Stimulated activated CD8-positive, alpha-beta memory T cell treated with anti-CD3 and anti-CD28 coated beads, Interleukin-15, amount 100 ng/mL, for 48 hours (primary cell): ENCODE measurements at regions not wholly inside any gene's neighbourhood (a gene's known extent, or its start where the extent isn't known, plus 50 kb on each side); places are given as distances from the start of the nearest gene placed in this dataset.
"Not testable (repeated sequence)": the region's sequence is repeated elsewhere in the genome, so short reads cannot be mapped to it uniquely, and the experiment has no call there.

Source experiments
- DNase-seq, 2 donors: peaks; one replicate each; pipeline ENCODE4 v3.0.0-alpha.2; 2020; ENCODE audit warnings: low read depth in 2 of 2

DNA sequence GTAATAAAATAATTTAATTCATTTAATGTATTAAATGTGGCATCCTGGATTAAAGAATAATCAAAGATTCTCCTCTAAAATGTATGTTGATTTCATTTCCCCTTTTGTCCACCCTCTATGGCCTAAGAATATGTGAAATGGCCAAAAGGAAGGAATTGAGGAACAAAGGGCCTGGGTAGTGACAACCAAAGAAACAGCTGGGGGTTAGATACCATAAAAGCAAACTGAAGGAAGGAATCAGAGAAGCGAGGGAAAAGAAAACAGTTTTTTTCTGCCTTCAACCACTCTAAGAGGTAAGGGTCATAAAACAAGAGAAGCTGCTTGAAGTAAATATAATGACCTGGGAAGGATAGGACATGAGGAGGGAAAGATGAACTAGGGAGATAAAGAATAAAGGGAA, 139.3 kb downstream of the FAM76B start:
- no peak for DNase-seq

DNA sequence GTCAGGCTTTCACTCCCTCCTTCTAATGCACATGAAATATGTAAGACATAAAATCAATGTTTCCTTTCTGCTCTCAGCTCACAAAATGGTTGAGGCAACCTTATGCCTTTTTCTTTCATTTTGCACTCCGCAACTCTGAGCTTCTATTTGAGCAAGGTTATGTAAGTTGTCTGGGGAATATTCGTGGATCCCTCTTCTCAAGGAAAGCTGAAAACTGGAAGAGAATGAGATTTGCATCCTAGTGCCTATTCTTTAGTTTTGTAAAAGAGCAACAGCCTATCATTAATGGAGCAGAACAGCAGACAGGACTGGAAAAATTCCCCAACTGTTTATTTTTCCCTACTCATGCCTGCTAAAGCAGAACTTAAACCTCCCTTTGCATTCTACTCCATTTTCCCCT, 141.7 kb downstream of the FAM76B start:
- DNase-seq: no peak

DNA sequence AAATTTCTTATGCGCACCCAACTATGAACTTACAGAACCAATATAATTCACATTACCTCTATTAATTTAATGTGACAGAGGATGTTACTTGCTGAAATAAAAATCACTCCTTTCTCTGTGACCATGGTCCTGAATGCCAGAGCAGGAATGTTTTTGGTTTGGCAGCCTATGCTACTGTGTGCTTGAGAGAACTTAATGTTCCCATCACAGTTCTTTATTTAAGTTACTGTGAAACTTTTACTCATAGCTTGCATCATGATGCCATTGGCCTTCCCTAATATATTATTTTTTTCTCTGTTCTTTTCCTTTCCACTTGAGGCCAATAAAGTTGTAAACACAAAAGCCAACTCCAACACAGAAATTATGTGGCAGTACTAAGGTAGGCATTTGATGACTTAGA, 142.2 kb downstream of the FAM76B start:
- no peak for DNase-seq

DNA sequence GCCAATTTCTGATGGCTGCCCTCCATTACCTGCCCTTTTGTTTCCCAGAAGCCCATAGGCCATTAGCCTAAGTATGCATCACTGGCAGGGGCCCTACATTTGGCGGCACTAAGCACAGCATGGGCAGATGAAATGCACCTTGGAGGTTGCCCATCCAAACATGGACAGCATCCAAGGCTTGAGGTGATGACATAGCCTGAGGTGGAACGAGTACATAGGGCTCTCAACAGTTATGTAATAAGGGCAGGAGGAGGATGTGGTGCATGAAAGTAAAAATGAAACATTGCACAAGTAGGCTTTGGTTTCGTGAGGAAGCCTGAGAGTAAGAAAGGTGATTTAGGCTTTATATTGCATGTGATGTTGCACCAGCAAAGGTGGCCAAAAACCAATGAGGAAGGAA, 148.1 kb downstream of the FAM76B start:
- DNase-seq: peak in 1 of 2 donors; percentile 4

DNA sequence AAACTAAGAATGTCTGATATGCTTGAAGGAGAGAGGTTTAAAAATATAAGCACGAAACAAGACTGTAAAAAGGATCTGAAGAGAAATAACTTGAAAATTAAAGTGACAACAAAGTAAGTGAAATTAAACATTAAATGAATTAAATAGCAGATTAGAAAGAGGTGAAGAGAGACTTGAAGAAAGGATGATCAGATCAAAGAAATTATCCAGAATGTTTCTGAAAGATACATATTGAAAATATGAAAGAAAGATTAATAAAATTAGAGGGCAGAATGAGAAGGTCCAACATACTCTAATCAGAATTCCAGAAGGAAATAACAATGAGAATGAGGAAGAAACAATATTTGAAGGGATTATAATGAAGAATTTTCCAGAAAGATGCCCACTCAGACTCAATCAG, 151.1 kb downstream of the FAM76B start:
- DNase-seq: no peak

DNA sequence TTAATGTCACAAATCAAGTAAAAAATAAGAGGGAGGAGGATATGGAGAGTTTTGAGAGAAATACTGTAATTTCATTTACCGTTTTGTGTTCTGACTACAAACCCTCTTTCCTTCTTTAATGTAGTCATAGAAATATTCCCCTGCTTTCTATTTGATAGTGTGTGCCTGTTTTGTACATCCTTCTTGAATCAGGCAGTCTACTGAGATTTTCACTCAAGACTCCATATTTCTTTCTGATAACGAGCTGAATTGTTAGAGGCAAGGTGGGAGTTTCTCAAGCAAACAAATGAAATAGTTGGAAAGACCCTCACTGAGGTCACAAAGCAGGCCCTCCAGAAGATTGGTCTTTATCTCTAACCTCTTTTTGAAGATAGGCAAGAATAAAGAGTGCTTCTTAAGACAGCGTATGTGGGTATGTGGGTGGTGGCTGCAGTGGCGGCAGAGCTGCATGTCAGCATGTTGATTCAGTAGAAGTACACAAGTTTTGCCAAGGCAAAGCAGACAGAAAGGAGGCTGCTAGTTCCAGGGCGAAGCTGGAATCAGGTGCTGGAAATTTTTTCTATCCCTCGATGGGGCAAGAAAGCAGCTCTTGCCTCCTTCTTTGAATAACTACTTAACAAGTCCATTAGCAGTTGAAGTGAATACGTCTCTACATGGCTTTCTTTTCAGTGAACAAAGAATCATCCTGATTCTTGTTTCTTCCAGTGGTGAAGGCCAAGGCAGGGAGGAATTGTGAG, 164.2 kb downstream of the FAM76B start:
- DNase-seq: no peak

DNA sequence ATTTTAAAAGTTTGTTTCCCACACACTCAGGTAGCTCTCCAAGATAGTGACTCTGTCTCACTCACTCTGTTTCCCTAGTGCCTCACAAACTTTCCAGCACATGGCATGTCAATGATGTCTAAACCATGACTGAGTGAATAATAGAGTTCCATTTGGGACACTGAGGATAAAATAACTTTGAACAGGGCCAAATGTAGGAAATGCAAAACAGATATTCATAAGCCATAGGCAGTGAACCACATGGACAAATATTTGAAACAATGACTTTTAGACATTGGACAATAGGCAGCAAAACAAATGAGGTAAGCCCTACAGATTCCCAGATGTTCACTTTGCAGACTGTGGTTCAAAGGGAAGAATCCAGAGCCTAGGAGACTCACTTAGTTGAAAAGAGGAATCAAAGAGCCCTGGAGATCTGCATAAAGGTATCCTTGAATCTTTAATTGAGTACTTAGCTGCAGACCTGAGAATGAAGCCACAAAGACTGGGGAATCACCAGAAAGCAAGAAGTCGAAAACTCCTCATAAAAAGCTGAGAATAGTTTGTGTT, 173.3 kb downstream of the FAM76B start:
- no peak for DNase-seq

DNA sequence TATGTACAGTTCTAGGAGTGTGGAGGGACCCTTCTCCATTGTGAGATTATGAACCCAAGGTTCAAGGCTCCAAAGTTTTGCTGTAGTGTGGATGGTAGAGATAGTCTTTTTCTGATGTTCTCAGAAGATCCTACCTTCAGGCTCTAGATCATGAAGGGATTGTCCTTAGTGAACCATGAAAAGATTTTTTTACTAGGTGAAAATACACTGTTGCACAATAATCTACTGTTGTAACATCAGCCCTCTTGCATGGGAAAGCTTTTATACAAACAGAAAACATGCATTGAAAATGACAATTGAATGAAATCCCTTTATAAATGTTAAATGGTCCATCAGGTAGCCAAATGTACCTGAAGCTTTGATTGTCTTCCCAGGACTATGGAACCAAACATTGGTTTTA, 177.8 kb downstream of the FAM76B start:
- DNase-seq: no peak

DNA sequence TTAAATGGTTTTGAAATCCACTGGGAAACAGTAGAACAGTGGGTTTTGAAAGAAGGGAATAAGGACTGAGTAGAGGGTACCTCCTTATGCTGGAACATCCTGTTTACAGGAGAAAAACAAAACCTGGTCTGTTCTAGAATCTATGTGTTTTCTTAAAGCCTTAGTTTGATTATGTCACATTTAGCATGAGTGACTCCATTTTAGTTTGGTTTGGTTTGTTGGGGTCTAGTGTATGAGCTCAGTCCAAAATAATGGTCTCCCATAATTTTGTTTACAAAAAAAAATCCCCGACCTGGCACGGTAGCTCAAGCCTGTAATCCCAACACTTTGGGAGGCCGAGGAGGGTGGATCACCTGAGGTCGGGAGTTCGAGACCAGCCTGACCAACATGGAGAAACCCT, 179.4 kb downstream of the FAM76B start:
- DNase-seq: not testable (repeated sequence)

DNA sequence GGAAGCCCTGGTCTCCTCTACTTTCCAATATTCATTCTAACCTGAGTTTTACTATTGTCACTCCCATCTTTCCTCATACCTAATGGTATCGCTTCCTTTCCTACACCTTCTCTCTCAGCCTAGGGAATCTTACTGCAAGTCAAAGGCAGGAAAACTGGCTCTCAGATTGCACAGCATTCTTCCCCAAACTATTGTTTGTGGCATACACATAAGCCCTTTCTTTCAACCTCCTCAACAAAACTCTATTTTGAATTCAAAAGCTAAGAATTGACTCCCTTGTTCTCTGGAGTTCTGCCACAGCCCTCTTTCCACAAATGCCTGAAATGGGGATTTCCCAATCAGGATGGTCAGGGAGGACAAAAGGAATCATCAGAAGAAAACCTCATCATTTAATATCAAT, 181.5 kb downstream of the FAM76B start:
- DNase-seq: no peak

DNA sequence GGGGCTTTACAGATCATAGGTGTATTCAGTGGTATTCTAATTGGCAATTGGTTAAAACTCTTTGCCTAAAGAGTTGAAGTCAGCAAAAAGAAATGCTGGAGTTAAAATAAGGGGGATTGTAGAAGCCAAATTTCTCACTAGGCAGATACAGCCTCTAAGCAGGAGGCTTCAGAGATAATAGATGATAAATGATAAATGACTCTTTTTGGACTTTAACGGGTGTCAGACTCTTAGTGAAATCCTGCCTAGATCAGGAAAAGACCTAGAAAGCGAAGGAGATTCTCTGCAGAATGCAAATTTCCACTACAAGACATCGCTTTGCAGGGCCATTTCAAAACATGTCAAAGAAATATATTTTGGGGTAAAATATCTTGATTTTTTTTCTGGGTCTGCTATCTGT, 182.8 kb downstream of the FAM76B start:
- DNase-seq: no peak

DNA sequence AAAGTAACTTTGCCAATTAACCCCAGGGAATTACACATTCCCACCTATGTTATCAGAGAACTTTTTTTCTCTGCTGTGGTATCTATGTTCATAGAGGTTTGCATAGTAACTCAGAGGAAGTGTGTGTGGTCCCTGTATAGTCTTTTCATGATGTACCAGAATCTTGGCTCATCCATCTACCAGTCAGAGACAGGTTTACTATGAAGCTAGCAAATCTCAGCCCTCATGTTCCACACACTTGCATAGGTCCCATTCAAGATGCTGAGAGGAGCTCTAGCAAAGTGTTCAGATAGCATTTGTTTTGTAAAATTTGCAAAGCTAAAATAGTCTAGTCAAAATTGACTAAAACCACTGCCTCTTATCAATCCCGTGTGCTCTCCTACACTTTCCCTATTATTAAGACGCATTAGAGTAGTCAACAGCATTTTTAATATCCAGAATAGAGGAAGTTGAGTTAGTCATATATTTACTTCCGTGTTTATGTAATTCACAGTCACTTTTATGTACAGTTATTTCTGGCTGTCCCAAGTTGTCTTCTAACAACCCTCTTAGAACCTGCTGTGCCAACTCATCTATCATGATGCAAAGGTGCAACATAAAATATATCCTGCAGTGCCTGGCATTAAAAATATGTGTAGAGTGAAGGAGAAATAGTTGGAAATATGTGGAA, 184.2 kb downstream of the FAM76B start:
- no peak for DNase-seq

DNA sequence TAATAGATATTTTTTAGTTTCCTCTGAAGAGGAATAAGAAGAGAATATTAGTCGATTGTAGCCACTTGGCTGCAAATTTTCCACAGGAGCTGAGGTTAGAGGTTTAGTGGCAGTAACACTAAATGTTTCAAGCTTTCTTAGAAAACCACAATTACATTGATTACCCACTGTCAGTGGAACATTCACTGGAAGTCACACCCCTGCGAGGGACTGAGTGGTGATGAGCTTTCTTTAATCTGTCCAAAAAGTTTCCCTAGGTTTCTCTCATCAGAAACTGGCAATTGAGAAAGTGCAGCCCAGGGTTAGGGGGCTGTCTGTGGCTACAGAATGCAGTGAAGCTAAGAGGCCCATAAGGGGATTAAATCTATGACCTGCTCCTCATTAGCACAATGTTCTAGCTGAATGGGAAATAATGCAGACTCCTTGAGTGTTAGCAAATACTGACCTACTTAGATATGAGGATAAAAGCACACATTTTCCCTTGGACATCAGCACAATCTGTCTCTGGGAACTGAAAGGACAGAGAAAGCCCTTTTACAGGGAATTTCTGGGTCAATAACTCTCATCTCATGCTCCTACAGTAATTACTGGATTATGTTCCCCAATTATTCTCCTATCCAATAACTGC, 189.5 kb downstream of the FAM76B start:
- peak; percentile 15 to 43 for DNase-seq

DNA sequence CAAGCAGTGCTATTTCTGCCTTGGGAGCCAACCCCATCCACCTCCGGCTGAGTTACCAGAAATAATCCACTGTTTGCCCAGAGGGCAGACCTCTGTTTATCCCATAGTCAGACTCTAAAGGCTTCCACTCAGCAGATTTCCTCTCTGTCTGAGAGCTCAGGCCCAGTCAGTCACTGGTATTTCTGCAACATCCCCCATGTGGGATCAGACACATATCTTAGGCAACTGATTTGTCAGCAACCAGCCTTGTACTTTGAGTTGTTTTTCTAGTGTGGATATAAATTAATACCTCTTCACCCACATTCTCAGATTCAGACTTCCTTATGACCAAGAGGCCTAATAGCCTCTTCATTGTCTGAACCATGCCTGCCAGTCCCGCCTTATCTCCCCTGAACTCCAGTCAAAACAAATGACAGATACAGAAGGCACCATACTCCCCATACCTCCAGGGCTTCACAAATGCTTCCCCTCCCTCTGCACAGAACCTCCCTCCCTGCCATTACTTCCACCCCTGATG, 193.6 kb downstream of the FAM76B start:
- DNase-seq: no peak

DNA sequence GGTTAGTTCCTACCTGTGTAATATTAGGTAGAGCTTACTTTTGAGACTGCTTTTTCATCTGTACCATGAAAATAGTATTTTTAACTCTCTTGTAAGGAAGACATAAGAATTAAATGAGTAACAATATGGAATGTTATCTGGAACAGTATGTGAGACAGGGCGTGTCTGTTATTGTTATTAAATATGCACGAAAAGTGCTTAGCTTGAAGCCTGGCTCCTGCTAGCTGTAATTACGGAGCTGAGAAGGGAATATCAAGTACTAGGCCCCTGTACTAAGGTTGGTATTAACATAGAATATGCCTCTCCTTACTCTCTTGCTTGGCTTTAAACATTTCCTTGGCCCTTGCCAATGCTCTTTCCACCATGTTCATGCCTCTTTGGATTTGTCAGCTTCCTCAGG, 194.0 kb downstream of the FAM76B start:
- no peak for DNase-seq

DNA sequence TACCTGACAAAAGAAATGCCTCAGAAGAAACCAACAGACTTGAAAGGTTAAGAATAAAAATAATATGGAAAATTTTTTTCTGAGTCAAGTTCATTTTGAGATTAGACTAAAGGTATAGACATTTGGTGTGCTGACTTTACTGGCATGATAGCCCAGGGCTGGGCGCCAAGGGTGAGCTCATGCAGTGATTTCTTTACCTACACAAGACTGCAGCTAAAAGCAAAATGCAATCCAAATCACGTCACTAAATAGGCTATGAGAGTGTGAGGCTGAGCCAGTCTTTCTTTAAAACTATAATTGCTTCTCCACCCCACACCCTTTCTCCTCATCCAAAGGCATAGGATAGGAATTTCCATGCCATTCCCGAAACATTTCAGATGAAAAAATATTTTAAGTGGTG, 196.5 kb downstream of the FAM76B start:
- DNase-seq: no peak

DNA sequence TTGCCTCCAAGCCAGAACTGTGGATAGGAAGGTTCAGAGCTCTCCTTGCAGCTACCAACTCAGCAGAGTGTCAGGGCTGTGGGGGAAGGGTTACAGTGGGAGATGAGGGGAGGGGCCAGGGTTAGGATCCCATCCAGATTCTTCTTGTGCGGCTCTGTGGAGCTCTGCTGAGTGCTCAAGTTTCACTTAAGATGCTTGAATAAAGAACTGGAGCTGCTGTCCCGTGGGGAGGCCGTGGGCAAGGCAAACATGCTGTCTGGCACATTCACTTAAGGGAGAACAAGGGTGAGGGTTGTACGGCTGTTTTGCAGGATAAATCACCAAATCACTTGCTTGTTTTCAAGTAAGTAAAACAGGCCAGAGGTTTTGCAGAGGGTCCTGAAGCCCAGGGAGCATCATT, 197.1 kb downstream of the FAM76B start:
- DNase-seq: no peak

DNA sequence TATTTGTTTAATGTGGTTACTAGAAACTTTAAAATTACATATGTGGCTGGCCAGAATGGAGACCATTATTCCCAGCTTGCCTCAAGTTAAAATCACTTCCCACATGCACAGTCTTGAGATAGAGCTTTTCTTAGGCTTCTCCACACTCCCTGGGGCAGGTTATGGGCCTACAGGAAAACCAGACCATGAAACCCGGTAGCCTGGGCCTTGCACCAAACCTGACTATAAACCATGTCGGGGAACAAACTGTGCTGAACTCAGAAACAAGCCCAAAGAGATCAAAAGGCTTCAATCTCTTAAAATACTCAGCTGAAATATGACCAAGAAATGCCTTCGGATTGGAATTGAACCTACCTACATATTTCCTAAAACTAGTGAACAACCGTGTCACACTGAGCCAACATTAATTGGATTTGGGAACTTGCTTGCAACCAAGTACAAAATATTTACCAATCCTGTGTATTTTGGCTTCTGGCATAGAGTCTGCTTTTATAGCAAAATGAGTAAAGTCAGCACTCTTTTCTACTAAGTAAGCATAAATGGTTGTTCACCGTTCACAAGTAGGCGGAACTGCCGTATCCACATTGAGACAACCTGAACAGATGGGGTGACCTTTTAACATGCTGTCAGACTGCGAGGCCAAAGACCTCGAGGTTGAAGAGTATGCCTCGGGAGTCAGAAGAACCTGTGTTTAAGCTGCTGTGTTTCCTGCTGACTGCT, 199.5 kb downstream of the FAM76B start:
- no peak for DNase-seq

DNA sequence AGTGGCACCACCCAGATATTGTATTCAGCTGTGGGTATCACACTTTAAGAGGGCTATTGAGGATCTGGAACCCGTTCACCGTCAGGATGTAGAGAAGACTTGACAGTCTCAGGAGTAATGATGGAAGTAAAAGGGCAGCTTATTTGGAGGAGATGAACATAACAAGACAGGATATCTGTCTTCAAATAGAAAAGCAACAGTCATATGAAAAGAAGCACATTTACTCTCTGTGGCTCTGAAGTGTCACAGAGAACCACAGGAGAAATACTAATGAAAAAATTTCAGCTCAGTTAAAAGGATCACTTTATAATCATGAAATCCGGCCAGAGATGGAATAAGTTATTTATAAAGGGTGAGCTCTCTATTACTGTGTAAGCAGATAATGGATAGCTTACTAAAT, 200.8 kb downstream of the FAM76B start:
- DNase-seq: no peak

DNA sequence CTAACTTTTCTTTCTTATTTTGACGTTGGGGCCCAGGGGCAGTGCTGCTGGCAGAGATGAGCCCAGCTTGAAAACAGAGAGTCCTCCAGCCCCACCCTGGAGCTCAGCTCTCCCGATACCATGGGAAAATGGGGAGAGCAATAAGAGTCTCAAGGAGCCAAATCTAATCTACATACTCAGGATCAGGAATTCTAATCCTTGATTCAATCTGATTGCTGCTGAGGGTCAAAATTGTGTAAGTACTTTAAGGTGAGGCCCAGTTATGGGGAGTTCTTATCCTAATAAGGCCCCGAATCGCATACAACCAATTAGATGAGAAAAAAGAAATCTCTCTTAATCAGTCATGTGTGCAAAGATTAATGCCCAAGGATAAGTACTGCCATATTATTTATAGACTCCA, 202.9 kb downstream of the FAM76B start:
- no peak for DNase-seq

DNA sequence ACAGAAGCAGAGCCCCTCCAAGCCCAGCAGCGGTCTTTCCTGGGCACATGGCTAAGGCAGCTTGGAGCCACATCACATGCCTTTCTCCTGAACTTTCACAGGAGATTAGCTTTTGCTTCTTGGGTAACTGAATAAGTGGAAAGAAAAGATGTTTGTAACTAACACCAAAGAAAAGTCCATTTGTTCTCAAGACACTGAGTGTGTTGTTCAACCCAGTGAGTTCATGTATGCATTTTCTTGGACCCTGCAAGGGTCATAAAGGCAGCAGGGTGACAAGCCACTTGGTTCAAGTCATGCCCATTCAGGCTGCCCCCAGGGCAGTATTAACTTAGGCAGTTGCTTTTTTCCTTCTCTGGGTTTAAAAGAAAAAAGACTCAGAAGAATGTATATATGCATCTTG, 203.4 kb downstream of the FAM76B start:
- DNase-seq: no peak

DNA sequence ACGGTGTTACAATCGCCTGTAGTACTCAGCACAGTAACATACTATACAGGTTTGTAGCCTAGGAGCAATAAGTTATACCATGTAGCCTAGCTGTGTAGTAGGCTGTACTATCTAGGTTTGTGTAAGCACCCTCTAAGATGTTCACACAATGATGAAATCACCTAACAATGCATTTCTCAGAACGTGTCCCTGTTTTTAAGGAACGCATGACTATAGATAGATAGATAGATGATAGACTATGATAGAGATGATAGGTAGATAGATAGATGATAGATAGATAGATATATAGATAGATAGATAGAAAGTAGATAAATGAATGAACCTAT, 203.9 kb downstream of the FAM76B start:
- no peak for DNase-seq
